HG03442 (cell line): ENCODE measurements at regions not wholly inside any gene's neighbourhood (a gene's known extent, or its start where the extent isn't known, plus 50 kb on each side); places are given as distances from the start of the nearest gene placed in this dataset.
"Not testable (repeated sequence)": the region's sequence is repeated elsewhere in the genome, so short reads cannot be mapped to it uniquely, and the experiment has no call there.

ENCODE experiments used
- ATAC-seq: cut with Tn5 transposase; IDR thresholded peaks from one replicate; pipeline ENCODE4 v1.9.1; 2021; ENCODE audit warnings: mild to moderate bottlenecking, moderate library complexity; ENCODE audit not compliant: unreplicated experiment

GRCh38 chr19:23474761-23475160 is 79.5 kb upstream of the ZNF91 start:
- no peak for ATAC-seq

GRCh38 chr19:23474172-23474571 is 78.9 kb upstream of the ZNF91 start:
- ATAC-seq, result no peak

GRCh38 chr19:23470873-23471545 is 75.7 kb upstream of the ZNF91 start:
- ATAC-seq, result no peak

DNA sequence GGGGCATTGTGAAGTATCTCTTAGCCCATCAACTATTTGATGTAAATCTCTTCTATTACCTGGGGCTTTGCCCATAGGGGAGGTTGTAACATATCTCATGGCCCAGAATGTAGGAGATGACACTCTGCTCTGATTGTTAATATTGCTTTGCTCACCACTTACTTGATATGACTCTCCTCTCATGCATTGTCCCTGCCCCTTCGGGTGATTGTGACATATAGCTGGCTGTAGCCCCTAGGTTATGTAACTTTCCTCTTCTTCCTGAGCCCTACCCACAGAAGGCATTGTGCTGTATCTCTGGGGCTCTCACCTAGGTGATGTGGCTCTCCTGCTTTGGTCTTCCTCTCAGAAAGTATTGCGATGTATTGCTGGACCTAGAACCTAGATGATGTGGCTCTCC is 69.1 kb upstream of the ZNF91 start:
- not testable (repeated sequence) for ATAC-seq

- no peak for ATAC-seq
Observed at GRCh38 chr19:23461120-23461519, 65.8 kb upstream of the ZNF91 start.

GRCh38 chr19:23460656-23461055 is 65.4 kb upstream of the ZNF91 start:
- no peak for ATAC-seq
